ENCODE measurements at regions not wholly inside any gene's neighbourhood (a gene's known extent, or its start where the extent isn't known, plus 50 kb on each side); places are given as distances from the start of the nearest gene placed in this dataset.
"Not testable (repeated sequence)": the region's sequence is repeated elsewhere in the genome, so short reads cannot be mapped to it uniquely, and the experiment has no call there.

DNA sequence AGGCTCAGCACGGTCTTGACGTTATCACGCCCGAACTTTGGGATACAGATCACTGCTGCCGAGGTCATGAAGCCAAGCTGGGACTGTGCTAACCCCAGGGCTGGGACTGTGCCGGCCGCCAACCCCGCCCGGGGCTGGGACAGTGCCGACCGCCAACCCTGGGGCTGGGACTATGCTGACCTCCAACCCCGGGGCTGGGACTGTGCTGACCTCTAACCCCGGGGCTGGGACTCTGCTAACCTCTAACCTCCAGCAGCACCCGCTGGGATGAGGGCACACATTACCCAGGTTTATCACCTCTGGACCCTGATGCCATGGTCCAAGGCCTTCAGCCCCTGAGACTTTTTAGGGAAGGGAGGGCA is 129.7 kb downstream of the IGLL1 start:
- no peak for FAIRE-seq

DNA sequence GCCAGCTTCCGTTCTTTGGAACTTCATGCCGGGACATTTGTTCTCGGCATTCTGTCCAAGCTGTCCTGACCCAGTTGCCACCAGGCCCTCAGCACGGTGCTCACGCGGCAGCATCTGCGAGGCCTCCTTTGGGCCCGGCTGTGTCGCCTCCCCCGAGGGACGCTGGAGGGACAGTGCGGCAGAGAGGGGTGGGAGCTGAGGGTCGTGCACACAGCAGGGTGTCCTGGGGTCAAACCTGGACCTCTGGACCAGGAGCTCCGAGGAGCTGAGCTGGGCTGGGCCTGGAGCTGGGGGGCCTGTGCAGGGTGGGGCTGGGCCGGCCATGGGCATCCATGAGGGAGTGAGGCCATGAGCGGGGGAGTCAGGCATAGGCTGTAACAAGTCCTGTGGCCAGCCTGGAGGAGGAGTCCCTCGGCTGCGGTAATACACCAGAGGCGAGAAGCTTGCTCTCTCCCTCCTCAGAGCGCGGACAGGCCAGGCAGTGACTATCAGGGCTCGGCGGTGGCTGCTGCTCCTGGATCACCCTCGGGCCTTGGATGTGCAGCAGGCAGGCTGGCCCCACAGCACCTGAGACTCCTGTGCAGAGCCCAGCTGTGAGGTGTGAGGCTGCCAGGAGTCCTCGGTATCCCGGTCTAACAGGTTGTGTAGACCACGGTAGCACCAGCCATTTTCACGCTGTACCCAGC is 130.2 kb downstream of the IGLL1 start:
- H3K9me3 ChIP-seq; H3K4me2 ChIP-seq; ATAC-seq; FAIRE-seq; POLR2A ChIA-PET; H3K27ac ChIP-seq; H3K4me3 ChIP-seq; H3K4me1 ChIP-seq; DNase-seq (ENCODE audit: low read depth in 1 of 2, low spot score in 1 of 2): not testable (repeated sequence)
- CTCF ChIA-PET: interaction anchor here (0.5 kb wide), 1 partner anchor 35 kb away, joined by 3 read pairs; no protein-coding TSS in a partner anchor
- 93% methylated on average over 3 of the region's 28 CpGs for WGBS (ENCODE audit: missing lambda C conversion rate)

More for the DNA sequence above, 129.7 kb downstream of the IGLL1 start:
- H3K4me3 ChIP-seq: no peak overlapping the region
- ChIA-PET POLR2A (no interaction called here), CTCF (interaction anchor here (0.5 kb wide), 1 partner anchor 34 kb away, joined by 3 read pairs; no protein-coding TSS in a partner anchor)
- TF ChIP-seq POLR2A (IDR thresholded peaks at IDR 0.05; ENCODE audit: low read length) (no peak), CBX8 (IDR thresholded peaks at IDR 0.05) (no peak), FOSB (CRISPR knock-in tag; IDR thresholded peaks at IDR 0.05) (no peak), GATA3 (IDR thresholded peaks at IDR 0.05; ENCODE audit: borderline replicate concordance) (no peak), HEYL (CRISPR knock-in tag; IDR thresholded peaks at IDR 0.05) (no peak), ESRRA (IDR thresholded peaks at IDR 0.05; ENCODE audit: borderline replicate concordance, low read length) (no peak), PHF8 (IDR thresholded peaks at IDR 0.05; ENCODE audit: borderline replicate concordance, low read depth) (no peak)
- TF ChIP-seq, protein P1, sequence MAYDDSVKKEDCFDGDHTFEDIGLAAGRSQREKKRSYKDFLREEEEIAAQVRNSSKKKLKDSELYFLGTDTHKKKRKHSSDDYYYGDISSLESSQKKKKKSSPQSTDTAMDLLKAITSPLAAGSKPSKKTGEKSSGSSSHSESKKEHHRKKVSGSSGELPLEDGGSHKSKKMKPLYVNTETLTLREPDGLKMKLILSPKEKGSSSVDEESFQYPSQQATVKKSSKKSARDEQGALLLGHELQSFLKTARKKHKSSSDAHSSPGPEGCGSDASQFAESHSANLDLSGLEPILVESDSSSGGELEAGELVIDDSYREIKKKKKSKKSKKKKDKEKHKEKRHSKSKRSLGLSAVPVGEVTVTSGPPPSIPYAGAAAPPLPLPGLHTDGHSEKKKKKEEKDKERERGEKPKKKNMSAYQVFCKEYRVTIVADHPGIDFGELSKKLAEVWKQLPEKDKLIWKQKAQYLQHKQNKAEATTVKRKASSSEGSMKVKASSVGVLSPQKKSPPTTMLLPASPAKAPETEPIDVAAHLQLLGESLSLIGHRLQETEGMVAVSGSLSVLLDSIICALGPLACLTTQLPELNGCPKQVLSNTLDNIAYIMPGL (CRISPR knock-in tag; IDR thresholded peaks at IDR 0.05; ENCODE audit: borderline replicate concordance): no peak
- TF ChIP-seq, protein P2, sequence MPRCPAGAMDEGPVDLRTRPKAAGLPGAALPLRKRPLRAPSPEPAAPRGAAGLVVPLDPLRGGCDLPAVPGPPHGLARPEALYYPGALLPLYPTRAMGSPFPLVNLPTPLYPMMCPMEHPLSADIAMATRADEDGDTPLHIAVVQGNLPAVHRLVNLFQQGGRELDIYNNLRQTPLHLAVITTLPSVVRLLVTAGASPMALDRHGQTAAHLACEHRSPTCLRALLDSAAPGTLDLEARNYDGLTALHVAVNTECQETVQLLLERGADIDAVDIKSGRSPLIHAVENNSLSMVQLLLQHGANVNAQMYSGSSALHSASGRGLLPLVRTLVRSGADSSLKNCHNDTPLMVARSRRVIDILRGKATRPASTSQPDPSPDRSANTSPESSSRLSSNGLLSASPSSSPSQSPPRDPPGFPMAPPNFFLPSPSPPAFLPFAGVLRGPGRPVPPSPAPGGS (IDR thresholded peaks at IDR 0.05): no peak
- TF ChIP-seq, protein P3, sequence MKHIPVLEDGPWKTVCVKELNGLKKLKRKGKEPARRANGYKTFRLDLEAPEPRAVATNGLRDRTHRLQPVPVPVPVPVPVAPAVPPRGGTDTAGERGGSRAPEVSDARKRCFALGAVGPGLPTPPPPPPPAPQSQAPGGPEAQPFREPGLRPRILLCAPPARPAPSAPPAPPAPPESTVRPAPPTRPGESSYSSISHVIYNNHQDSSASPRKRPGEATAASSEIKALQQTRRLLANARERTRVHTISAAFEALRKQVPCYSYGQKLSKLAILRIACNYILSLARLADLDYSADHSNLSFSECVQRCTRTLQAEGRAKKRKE (CRISPR knock-in tag; IDR thresholded peaks at IDR 0.05; ENCODE audit: low read depth): no peak
- TF ChIP-seq, protein P4, sequence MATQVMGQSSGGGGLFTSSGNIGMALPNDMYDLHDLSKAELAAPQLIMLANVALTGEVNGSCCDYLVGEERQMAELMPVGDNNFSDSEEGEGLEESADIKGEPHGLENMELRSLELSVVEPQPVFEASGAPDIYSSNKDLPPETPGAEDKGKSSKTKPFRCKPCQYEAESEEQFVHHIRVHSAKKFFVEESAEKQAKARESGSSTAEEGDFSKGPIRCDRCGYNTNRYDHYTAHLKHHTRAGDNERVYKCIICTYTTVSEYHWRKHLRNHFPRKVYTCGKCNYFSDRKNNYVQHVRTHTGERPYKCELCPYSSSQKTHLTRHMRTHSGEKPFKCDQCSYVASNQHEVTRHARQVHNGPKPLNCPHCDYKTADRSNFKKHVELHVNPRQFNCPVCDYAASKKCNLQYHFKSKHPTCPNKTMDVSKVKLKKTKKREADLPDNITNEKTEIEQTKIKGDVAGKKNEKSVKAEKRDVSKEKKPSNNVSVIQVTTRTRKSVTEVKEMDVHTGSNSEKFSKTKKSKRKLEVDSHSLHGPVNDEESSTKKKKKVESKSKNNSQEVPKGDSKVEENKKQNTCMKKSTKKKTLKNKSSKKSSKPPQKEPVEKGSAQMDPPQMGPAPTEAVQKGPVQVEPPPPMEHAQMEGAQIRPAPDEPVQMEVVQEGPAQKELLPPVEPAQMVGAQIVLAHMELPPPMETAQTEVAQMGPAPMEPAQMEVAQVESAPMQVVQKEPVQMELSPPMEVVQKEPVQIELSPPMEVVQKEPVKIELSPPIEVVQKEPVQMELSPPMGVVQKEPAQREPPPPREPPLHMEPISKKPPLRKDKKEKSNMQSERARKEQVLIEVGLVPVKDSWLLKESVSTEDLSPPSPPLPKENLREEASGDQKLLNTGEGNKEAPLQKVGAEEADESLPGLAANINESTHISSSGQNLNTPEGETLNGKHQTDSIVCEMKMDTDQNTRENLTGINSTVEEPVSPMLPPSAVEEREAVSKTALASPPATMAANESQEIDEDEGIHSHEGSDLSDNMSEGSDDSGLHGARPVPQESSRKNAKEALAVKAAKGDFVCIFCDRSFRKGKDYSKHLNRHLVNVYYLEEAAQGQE (IDR thresholded peaks at IDR 0.05): no peak
- H3K9me3 ChIP-seq: peaks cover 3% of the 10 kb centered on the region; the same call in 1 of the 3 replicates
- no peak overlapping the region for H3K4me2 ChIP-seq
- DNase-seq (ENCODE audit: low read depth in 1 of 2, low spot score in 1 of 2): no peak
- no CpG with 5 or more reads among the region's 14 CpGs for WGBS (ENCODE audit: missing lambda C conversion rate)
- no peak for ATAC-seq
- no peak overlapping the region for H3K27ac ChIP-seq
- no peaks in the 10 kb centered on the region for H3K4me1 ChIP-seq

DNA sequence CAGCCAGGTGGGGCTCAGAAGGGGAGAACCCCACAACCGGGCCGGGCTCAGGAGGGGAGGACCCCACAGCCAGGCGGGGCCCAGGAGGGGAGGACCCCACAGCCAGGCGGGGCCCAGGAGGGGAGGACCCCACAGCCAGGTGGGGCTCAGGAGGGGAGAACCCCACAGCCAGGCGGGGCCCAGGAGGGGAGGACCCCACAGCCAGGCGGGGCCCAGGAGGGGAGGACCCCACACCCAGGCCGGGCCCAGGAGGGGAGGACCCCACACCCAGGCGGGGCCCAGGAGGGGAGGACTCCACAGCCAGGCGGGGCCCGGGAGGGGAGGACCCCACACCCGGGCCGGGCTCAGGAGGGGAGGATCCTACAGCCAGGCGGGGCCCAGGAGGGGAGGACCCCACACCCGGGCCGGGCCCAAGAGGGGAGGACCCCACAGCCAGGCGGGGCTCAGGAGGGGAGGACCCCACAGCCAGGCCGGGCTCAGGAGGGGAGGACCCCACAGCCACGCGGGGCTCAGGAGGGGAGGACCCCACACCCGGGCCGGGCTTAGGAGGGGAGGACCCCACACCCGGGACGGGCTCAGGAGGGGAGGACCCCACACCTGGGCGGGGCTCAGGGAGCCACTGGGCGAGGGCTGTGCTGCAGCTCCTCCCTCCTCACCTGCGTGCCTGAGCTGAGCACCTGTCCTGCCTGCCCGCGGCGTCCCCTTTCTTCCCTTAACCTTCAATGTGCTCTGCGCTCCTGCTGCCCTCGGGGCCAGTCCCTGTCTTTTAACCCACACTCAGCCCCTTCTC is 131.4 kb downstream of the IGLL1 start:
- CTCF ChIA-PET; FAIRE-seq; H3K27ac ChIP-seq; H3K9me3 ChIP-seq; H3K4me2 ChIP-seq; ATAC-seq; POLR2A ChIA-PET; H3K4me3 ChIP-seq; H3K4me1 ChIP-seq; DNase-seq (ENCODE audit: low read depth in 1 of 2, low spot score in 1 of 2): not testable (repeated sequence)
- 90% methylated on average over 2 of the region's 31 CpGs for WGBS (ENCODE audit: missing lambda C conversion rate)

Measured in A549 (cell line).